ENCODE measurements at regions not wholly inside any gene's neighbourhood (a gene's known extent, or its start where the extent isn't known, plus 50 kb on each side); places are given as distances from the start of the nearest gene placed in this dataset.

- in situ Hi-C loops (cut with MboI; ENCODE audit: low pct_unique_long_range_greater_than_20kb, low sequenced_read_pairs), result no loop called here
- DNase-seq, result no peak
These were observed 289.2 kb downstream of the TDRD15 start for GRCh38 chr2:21412944-21413443.

GRCh38 chr2:21415234-21415633, 291.5 kb downstream of the TDRD15 start:
- in situ Hi-C loops (cut with MboI; ENCODE audit: low pct_unique_long_range_greater_than_20kb, low sequenced_read_pairs), result no loop called here
- DNase-seq, result no peak

GRCh38 chr2:21416226-21416625, 292.5 kb downstream of the TDRD15 start:
- in situ Hi-C loops (cut with MboI; ENCODE audit: low pct_unique_long_range_greater_than_20kb, low sequenced_read_pairs), result no loop called here
- DNase-seq, result no peak

- no peak for DNase-seq
- in situ Hi-C loops (cut with MboI; ENCODE audit: low pct_unique_long_range_greater_than_20kb, low sequenced_read_pairs), result no loop called here
These were observed 294.7 kb downstream of the TDRD15 start for GRCh38 chr2:21418456-21418855.

GRCh38 chr2:21420553-21421335, 297.0 kb downstream of the TDRD15 start:
- in situ Hi-C loops (cut with MboI; ENCODE audit: low pct_unique_long_range_greater_than_20kb, low sequenced_read_pairs), result no loop called here
- DNase-seq, result no peak

GRCh38 chr2:21422050-21422449, 298.3 kb downstream of the TDRD15 start:
- DNase-seq, result peak; percentile 42
- in situ Hi-C loops (cut with MboI; ENCODE audit: low pct_unique_long_range_greater_than_20kb, low sequenced_read_pairs), result no loop called here

GRCh38 chr2:21422724-21423522, 299.2 kb downstream of the TDRD15 start:
- in situ Hi-C loops (cut with MboI; ENCODE audit: low pct_unique_long_range_greater_than_20kb, low sequenced_read_pairs), result no loop called here

GRCh38 chr2:21423854-21424253, 300.1 kb downstream of the TDRD15 start:
- DNase-seq, result no peak
- in situ Hi-C loops (cut with MboI; ENCODE audit: low pct_unique_long_range_greater_than_20kb, low sequenced_read_pairs), result no loop called here

More at GRCh38 chr2:21422724-21423522, 299.2 kb downstream of the TDRD15 start:
- no peak for DNase-seq

GRCh38 chr2:21424375-21424774, 300.6 kb downstream of the TDRD15 start:
- DNase-seq, result no peak
- in situ Hi-C loops (cut with MboI; ENCODE audit: low pct_unique_long_range_greater_than_20kb, low sequenced_read_pairs), result no loop called here

- in situ Hi-C loops (cut with MboI; ENCODE audit: low pct_unique_long_range_greater_than_20kb, low sequenced_read_pairs), result no loop called here
These were observed 303.8 kb downstream of the TDRD15 start for GRCh38 chr2:21427606-21428005.

GRCh38 chr2:21428754-21429153, 305.0 kb downstream of the TDRD15 start:
- in situ Hi-C loops (cut with MboI; ENCODE audit: low pct_unique_long_range_greater_than_20kb, low sequenced_read_pairs), result no loop called here
- DNase-seq, result no peak

More at GRCh38 chr2:21427606-21428005, 303.8 kb downstream of the TDRD15 start:
- no peak for DNase-seq

- DNase-seq, result no peak
- in situ Hi-C loops (cut with MboI; ENCODE audit: low pct_unique_long_range_greater_than_20kb, low sequenced_read_pairs), result no loop called here
These were observed 306.0 kb downstream of the TDRD15 start for GRCh38 chr2:21429747-21430146.

GRCh38 chr2:21431078-21431477, 307.3 kb downstream of the TDRD15 start:
- no peak for DNase-seq
- in situ Hi-C loops (cut with MboI; ENCODE audit: low pct_unique_long_range_greater_than_20kb, low sequenced_read_pairs), result no loop called here

- in situ Hi-C loops (cut with MboI; ENCODE audit: low pct_unique_long_range_greater_than_20kb, low sequenced_read_pairs), result no loop called here
- no peak for DNase-seq
These were observed 315.2 kb downstream of the TDRD15 start for GRCh38 chr2:21438949-21439348.

GRCh38 chr2:21441442-21441841, 317.7 kb downstream of the TDRD15 start:
- no peak for DNase-seq
- in situ Hi-C loops (cut with MboI; ENCODE audit: low pct_unique_long_range_greater_than_20kb, low sequenced_read_pairs), result no loop called here

GRCh38 chr2:21443494-21444105, 319.8 kb downstream of the TDRD15 start:
- no peak for DNase-seq
- in situ Hi-C loops (cut with MboI; ENCODE audit: low pct_unique_long_range_greater_than_20kb, low sequenced_read_pairs), result no loop called here

- in situ Hi-C loops (cut with MboI; ENCODE audit: low pct_unique_long_range_greater_than_20kb, low sequenced_read_pairs), result no loop called here
- no peak for DNase-seq
These were observed 326.1 kb downstream of the TDRD15 start for GRCh38 chr2:21449881-21450280.

- no peak for DNase-seq
These were observed 327.6 kb downstream of the TDRD15 start for GRCh38 chr2:21451403-21451802.

GRCh38 chr2:21452263-21452662, 328.5 kb downstream of the TDRD15 start:
- DNase-seq, result no peak
- in situ Hi-C loops (cut with MboI; ENCODE audit: low pct_unique_long_range_greater_than_20kb, low sequenced_read_pairs), result no loop called here

More at GRCh38 chr2:21451403-21451802, 327.6 kb downstream of the TDRD15 start:
- in situ Hi-C loops (cut with MboI; ENCODE audit: low pct_unique_long_range_greater_than_20kb, low sequenced_read_pairs), result no loop called here

GRCh38 chr2:21452678-21453077, 328.9 kb downstream of the TDRD15 start:
- in situ Hi-C loops (cut with MboI; ENCODE audit: low pct_unique_long_range_greater_than_20kb, low sequenced_read_pairs), result no loop called here
- DNase-seq, result no peak
